ENCODE measurements at regions not wholly inside any gene's neighbourhood (a gene's known extent, or its start where the extent isn't known, plus 50 kb on each side); places are given as distances from the start of the nearest gene placed in this dataset.

DNA sequence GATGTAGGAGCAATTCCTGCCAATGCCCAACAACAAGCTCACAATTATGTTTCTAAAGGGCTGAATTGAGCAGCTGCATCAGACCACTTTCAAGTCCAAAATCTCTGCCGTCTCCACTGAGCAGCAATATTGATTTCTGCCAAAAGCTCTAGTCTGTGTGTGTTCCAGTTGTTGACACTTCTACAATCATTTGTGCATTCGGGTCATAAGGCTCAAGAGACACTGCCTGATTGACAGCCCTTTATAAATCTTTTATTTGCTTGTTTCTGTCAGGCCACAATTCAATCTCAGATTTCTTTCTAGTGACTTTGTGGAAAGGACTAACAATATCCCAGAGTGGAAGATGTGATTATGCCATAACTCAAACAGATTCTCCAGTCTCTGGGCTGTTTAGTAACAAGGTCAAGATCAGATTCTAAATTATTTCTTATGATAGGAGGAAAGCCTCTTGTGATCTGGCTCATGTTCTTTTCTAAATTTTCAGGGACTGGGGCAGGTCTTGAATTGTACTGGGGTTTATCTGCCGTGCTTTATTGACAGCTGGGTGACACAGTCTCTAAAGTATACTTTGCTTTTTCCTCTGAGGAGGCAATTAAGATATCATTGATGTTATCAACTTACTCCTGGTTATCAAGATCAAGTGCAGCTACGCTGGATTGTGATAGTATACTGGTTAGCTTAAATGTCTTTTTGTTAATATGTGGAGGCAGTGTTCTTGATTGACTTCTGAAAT, 377.1 kb downstream of the CNTNAP4 start:
- Mint-ChIP-seq H3K4me3 (no peak overlapping the region), H3K36me3 (no peaks in the 10 kb centered on the region), H3K4me1 (no peaks in the 10 kb centered on the region), H3K27ac (no peak overlapping the region), H3K9me3 (peaks cover 0 to 3% (median 0%) of the 10 kb centered on the region in 7 donors), H3K27me3 (no peaks in the 10 kb centered on the region)
- Histone ChIP-seq H3K9me3 (ENCODE audit: control insufficient read depth in 2 of 2, low read length in 2 of 2) (no peaks in the 10 kb centered on the region), H3K36me3 (ENCODE audit: control insufficient read depth, insufficient read depth, low read length) (no peaks in the 10 kb centered on the region), H3K27ac (ENCODE audit: insufficient read depth, low read length, poor library complexity, severe bottlenecking) (no peak overlapping the region), H3K4me1 (ENCODE audit: control insufficient read depth, insufficient read depth, low read length, poor library complexity, severe bottlenecking) (no peaks in the 10 kb centered on the region), H3K4me3 (ENCODE audit: low read depth, low read length) (no peak overlapping the region), H3K27me3 (ENCODE audit: control insufficient read depth, insufficient read depth, low read length) (no peaks in the 10 kb centered on the region)
- ATAC-seq (ENCODE audit: low read depth in 2 of 2) (no peak), DNase-seq (no peak)

DNA sequence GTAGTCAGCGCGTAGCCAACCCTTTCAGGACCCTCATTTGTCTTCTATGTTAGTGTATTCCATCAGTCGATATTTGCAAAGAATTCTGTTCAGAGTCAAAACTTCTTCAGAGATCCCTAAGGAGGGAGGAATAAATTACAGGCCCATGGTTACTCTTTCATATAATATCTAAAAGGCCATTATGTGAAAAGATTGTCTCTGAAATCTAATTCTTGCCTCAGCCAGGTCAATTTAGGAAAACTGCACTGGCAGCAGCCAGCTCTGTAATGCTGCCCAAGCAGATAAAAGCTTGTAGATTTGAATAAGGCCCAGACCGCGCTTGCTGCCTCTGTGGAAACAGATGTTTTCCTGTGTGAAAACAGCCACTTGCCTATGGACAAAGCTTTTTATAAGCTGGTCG, 379.8 kb downstream of the CNTNAP4 start:
- H3K4me3 Mint-ChIP-seq = no peak overlapping the region
- no peak overlapping the region for H3K27ac Mint-ChIP-seq
- Histone ChIP-seq H3K27ac (ENCODE audit: insufficient read depth, low read length, poor library complexity, severe bottlenecking) (no peak overlapping the region), H3K36me3 (ENCODE audit: control insufficient read depth, insufficient read depth, low read length) (no peaks in the 10 kb centered on the region), H3K9me3 (ENCODE audit: control insufficient read depth in 2 of 2, low read length in 2 of 2) (no peaks in the 10 kb centered on the region), H3K27me3 (ENCODE audit: control insufficient read depth, insufficient read depth, low read length) (no peaks in the 10 kb centered on the region), H3K4me3 (ENCODE audit: low read depth, low read length) (no peak overlapping the region), H3K4me1 (ENCODE audit: control insufficient read depth, insufficient read depth, low read length, poor library complexity, severe bottlenecking) (no peaks in the 10 kb centered on the region)
- no peaks in the 10 kb centered on the region for H3K36me3 Mint-ChIP-seq
- H3K4me1 Mint-ChIP-seq = no peaks in the 10 kb centered on the region
- ATAC-seq (ENCODE audit: low read depth in 2 of 2) (no peak), DNase-seq (no peak)
- H3K27me3 Mint-ChIP-seq = no peaks in the 10 kb centered on the region
- H3K9me3 Mint-ChIP-seq = peaks cover 0 to 2% (median 0%) of the 10 kb centered on the region in 7 donors

DNA sequence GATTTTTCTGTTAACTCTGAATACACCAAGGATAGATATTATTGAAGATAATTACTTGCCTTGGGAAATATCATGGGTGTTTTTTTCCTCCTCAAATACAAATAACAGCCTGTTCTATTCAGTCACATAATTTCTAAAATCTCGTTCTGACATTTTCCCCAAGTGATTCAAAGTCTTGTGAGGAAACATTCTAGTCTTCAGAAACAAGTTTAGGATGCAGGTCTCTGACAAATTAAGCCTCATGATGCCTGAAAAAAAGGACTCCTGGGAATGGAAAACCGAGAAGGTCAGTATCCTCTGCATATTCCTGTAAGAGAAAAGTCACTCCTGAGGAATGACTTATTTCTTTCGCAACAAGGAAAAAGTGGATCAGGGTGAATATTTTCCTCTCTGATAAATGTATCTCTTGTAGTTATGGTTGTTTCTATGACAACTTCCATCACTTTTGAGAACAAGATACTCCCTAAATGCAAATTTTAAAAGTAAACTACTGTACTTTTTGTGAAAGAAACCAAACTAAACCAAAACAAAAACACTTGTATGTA, 384.6 kb downstream of the CNTNAP4 start:
- H3K27me3 Mint-ChIP-seq = no peaks in the 10 kb centered on the region
- no peaks in the 10 kb centered on the region for H3K9me3 Mint-ChIP-seq
- no peak for ATAC-seq (ENCODE audit: low read depth in 2 of 2)
- H3K4me3 Mint-ChIP-seq = no peak overlapping the region
- Histone ChIP-seq H3K4me1 (ENCODE audit: control insufficient read depth, insufficient read depth, low read length, poor library complexity, severe bottlenecking) (no peaks in the 10 kb centered on the region), H3K27me3 (ENCODE audit: control insufficient read depth, insufficient read depth, low read length) (no peaks in the 10 kb centered on the region), H3K9me3 (ENCODE audit: control insufficient read depth in 2 of 2, low read length in 2 of 2) (no peaks in the 10 kb centered on the region), H3K27ac (ENCODE audit: insufficient read depth, low read length, poor library complexity, severe bottlenecking) (no peak overlapping the region), H3K36me3 (ENCODE audit: control insufficient read depth, insufficient read depth, low read length) (no peaks in the 10 kb centered on the region), H3K4me3 (ENCODE audit: low read depth, low read length) (no peak overlapping the region)
- H3K4me1 Mint-ChIP-seq = no peaks in the 10 kb centered on the region
- H3K36me3 Mint-ChIP-seq = no peaks in the 10 kb centered on the region
- no peak for DNase-seq
- H3K27ac Mint-ChIP-seq = no peak overlapping the region

DNA sequence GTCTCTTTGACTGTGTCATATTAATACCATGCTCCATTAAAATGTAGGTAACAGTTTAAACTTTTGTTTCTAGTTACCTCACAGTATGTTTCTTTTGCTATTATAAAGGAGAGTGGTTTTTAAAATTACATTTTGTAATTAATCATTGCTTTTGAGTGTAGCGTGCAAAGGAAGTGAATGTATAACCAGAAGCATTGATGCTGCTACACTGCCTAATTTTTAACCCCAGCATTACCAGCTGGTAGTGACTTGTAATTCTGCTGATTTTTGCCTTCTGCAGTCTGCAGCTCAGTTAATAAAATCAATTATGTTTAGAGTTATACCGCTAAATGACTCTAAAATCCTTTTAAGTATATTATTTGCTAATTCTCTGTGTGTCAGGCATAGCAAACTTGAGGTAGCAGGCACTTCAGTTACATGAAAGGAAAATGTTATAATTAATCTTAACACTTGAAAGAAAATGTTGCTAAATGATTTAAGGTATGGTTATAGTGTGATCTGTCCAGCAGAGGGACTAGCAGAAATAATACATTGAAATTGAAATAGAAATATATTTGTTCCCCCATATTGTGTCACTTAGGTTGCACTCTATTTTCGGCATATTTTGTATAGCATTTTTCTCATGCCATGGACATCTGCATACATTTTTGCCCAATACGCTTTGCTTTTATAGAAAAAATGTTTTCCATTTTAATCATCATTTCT, 388.5 kb downstream of the CNTNAP4 start:
- no peaks in the 10 kb centered on the region for H3K27me3 Mint-ChIP-seq
- peaks cover 0 to 3% (median 0%) of the 10 kb centered on the region in 7 donors for H3K9me3 Mint-ChIP-seq
- Histone ChIP-seq H3K4me3 (ENCODE audit: low read depth, low read length) (no peak overlapping the region), H3K27ac (ENCODE audit: insufficient read depth, low read length, poor library complexity, severe bottlenecking) (no peak overlapping the region), H3K27me3 (ENCODE audit: control insufficient read depth, insufficient read depth, low read length) (no peaks in the 10 kb centered on the region), H3K4me1 (ENCODE audit: control insufficient read depth, insufficient read depth, low read length, poor library complexity, severe bottlenecking) (no peaks in the 10 kb centered on the region), H3K9me3 (ENCODE audit: control insufficient read depth in 2 of 2, low read length in 2 of 2) (no peaks in the 10 kb centered on the region), H3K36me3 (ENCODE audit: control insufficient read depth, insufficient read depth, low read length) (no peaks in the 10 kb centered on the region)
- no peak overlapping the region for H3K27ac Mint-ChIP-seq
- ATAC-seq (ENCODE audit: low read depth in 2 of 2) (no peak), DNase-seq (no peak)
- H3K36me3 Mint-ChIP-seq = no peaks in the 10 kb centered on the region
- no peak overlapping the region for H3K4me3 Mint-ChIP-seq
- H3K4me1 Mint-ChIP-seq = no peaks in the 10 kb centered on the region

DNA sequence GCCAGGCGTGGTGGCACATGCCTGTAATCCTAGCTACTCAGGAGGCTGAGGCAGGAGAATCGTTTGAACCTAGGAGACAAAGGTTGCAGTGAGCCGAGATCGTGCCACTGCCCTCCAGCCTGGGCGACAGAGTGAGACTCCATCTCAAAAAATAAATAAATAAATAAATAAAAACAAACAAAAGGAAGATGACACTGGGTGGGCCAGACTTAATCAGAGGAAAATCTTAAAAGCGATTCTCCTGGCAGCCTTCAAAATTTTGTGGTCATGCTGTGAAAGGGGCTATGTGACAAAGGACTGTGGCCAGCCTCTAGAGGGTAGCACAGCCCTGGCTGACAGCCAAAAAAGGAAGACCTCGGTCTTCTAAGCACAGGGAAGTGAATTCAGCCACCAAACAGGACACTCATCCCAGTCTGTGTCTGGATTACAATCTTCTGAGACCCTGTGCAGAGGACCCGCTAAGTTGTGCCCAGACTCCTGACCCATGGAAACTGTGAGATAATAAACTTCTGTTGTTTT, 391.1 kb downstream of the CNTNAP4 start:
- Histone ChIP-seq H3K4me1 (ENCODE audit: control insufficient read depth, insufficient read depth, low read length, poor library complexity, severe bottlenecking) (no peaks in the 10 kb centered on the region), H3K9me3 (ENCODE audit: control insufficient read depth in 2 of 2, low read length in 2 of 2) (no peaks in the 10 kb centered on the region), H3K27me3 (ENCODE audit: control insufficient read depth, insufficient read depth, low read length) (no peaks in the 10 kb centered on the region), H3K27ac (ENCODE audit: insufficient read depth, low read length, poor library complexity, severe bottlenecking) (no peak overlapping the region), H3K36me3 (ENCODE audit: control insufficient read depth, insufficient read depth, low read length) (no peaks in the 10 kb centered on the region), H3K4me3 (ENCODE audit: low read depth, low read length) (no peak overlapping the region)
- Mint-ChIP-seq H3K9me3 (peaks cover 0 to 3% (median 0%) of the 10 kb centered on the region in 7 donors), H3K36me3 (no peaks in the 10 kb centered on the region), H3K4me3 (no peak overlapping the region), H3K27me3 (no peaks in the 10 kb centered on the region), H3K4me1 (no peaks in the 10 kb centered on the region), H3K27ac (no peak overlapping the region)
- ATAC-seq (ENCODE audit: low read depth in 2 of 2) = no peak
- no peak for DNase-seq

DNA sequence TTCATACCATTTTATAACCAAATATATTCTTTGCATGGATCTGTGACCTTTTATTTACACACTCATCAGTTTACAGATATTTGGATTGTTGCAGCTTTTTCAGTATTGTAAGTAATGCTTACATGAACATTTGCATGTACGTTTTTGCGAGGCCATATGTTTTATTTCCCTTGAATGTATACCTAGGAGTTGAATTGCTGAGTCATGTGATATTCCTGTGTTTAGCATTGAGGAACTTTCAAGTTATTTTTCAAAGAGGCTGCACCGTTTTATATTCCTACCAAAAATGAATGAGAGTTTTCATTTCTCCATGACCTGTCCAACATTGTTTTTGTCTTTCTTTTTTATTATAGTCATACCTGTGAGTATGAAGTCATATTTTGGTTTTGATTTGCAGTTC, 392.1 kb downstream of the CNTNAP4 start:
- Mint-ChIP-seq H3K27ac (no peak overlapping the region), H3K4me1 (no peaks in the 10 kb centered on the region), H3K36me3 (no peaks in the 10 kb centered on the region), H3K9me3 (peaks cover 0 to 3% (median 0%) of the 10 kb centered on the region in 7 donors), H3K27me3 (no peaks in the 10 kb centered on the region), H3K4me3 (no peak overlapping the region)
- Histone ChIP-seq H3K4me1 (ENCODE audit: control insufficient read depth, insufficient read depth, low read length, poor library complexity, severe bottlenecking) (no peaks in the 10 kb centered on the region), H3K27me3 (ENCODE audit: control insufficient read depth, insufficient read depth, low read length) (no peaks in the 10 kb centered on the region), H3K36me3 (ENCODE audit: control insufficient read depth, insufficient read depth, low read length) (no peaks in the 10 kb centered on the region), H3K27ac (ENCODE audit: insufficient read depth, low read length, poor library complexity, severe bottlenecking) (no peak overlapping the region), H3K9me3 (ENCODE audit: control insufficient read depth in 2 of 2, low read length in 2 of 2) (no peaks in the 10 kb centered on the region), H3K4me3 (ENCODE audit: low read depth, low read length) (no peak overlapping the region)
- DNase-seq (no peak), ATAC-seq (ENCODE audit: low read depth in 2 of 2) (no peak)

DNA sequence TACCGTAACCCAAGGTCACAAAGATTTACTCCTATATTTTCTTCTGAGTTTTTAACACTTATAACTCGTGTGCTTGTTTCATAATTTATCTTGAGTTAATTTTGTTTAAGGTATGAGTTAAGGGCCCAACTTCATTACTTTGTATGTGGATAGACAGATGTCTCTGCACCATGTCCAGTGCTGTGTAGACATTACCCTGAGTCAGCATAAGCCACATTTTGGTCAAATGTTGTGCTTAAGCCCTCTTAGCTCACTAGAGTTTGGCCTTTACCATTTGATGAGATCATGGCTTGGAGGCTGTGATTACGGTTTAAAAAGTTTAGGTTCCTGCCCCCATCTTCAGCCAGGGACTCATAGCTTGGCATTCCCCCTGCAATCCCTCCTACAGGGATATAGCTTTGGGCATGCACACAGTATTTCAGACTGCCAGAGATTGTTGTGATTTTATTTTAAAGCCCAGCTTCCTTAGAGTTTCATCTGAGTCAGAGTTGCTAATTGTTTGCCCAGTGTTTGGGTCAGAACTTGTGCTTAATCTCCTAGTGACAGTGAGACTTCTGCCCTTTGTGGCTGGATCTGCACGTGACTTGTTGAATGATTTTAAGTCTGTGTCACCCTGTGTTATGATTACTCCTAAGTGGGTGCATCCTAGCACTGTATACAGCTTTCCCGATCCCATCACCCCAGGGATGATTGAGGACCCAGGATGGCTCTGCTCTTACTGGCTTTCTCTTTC, 393.1 kb downstream of the CNTNAP4 start:
- no peaks in the 10 kb centered on the region for H3K4me1 Mint-ChIP-seq

More for the DNA sequence above, 393.1 kb downstream of the CNTNAP4 start:
- Histone ChIP-seq H3K9me3 (ENCODE audit: control insufficient read depth in 2 of 2, low read length in 2 of 2) (no peaks in the 10 kb centered on the region), H3K4me3 (ENCODE audit: low read depth, low read length) (no peak overlapping the region), H3K4me1 (ENCODE audit: control insufficient read depth, insufficient read depth, low read length, poor library complexity, severe bottlenecking) (no peaks in the 10 kb centered on the region), H3K27me3 (ENCODE audit: control insufficient read depth, insufficient read depth, low read length) (no peaks in the 10 kb centered on the region), H3K36me3 (ENCODE audit: control insufficient read depth, insufficient read depth, low read length) (no peaks in the 10 kb centered on the region), H3K27ac (ENCODE audit: insufficient read depth, low read length, poor library complexity, severe bottlenecking) (no peak overlapping the region)
- Mint-ChIP-seq H3K9me3 (peaks cover 0 to 3% (median 0%) of the 10 kb centered on the region in 7 donors), H3K27ac (no peak overlapping the region), H3K27me3 (no peaks in the 10 kb centered on the region), H3K36me3 (no peaks in the 10 kb centered on the region), H3K4me3 (no peak overlapping the region)
- DNase-seq (no peak), ATAC-seq (ENCODE audit: low read depth in 2 of 2) (no peak)

Data from CD4-positive, CD25-positive, alpha-beta regulatory T cell (primary cell).